SK-N-SH treated with all-trans-retinoic acid at 6 μM for 48 hours (cell line): ENCODE measurements at regions not wholly inside any gene's neighbourhood (a gene's known extent, or its start where the extent isn't known, plus 50 kb on each side); places are given as distances from the start of the nearest gene placed in this dataset.
"Not testable (repeated sequence)": the region's sequence is repeated elsewhere in the genome, so short reads cannot be mapped to it uniquely, and the experiment has no call there.

Experiments
- ATAC-seq: fragments of 200-7000 bp; cut with Tn5 transposase; 3 replicates; pipeline ENCODE4 v1.9.1; 2020; ENCODE audit warnings: mild to moderate bottlenecking, moderate library complexity
- ARNTL ChIP-seq: fragments of 450-650 bp; formaldehyde crosslinking; IDR thresholded peaks from 2 replicates; pipeline ENCODE4 v1.5.0; 2020; ENCODE audit warnings: low read depth, mild to moderate bottlenecking, moderate library complexity, borderline replicate concordance
- BACH2 ChIP-seq: fragments of 250-450 bp; sonication (Bioruptor Pico); IDR thresholded peaks from 2 replicates; pipeline ENCODE4 v1.9.0; 2021; ENCODE audit warnings: mild to moderate bottlenecking, borderline replicate concordance
- CREB5 ChIP-seq: fragments of 250-450 bp; sonication (Bioruptor Pico); IDR thresholded peaks from 2 replicates; pipeline ENCODE4 v1.5.1; 2020; ENCODE audit warnings: low read depth, mild to moderate bottlenecking, moderate library complexity
- CSDC2 ChIP-seq: fragments of 250-450 bp; sonication (Bioruptor Pico); IDR thresholded peaks from 2 replicates; pipeline ENCODE4 v1.5.0; 2020; ENCODE audit warnings: mild to moderate bottlenecking, moderate library complexity
- CSRNP3 ChIP-seq: fragments of 250-450 bp; sonication (Bioruptor Pico); IDR thresholded peaks from 2 replicates; pipeline ENCODE4 v1.5.1; 2021; ENCODE audit warnings: mild to moderate bottlenecking, moderate library complexity
- GLIS3 ChIP-seq: fragments of 250-450 bp; sonication (Bioruptor Pico); IDR thresholded peaks from 2 replicates; pipeline ENCODE4 v1.5.0; 2020; ENCODE audit warnings: mild to moderate bottlenecking, moderate library complexity
- ISL1 ChIP-seq: fragments of 250-450 bp; sonication (Bioruptor Pico); IDR thresholded peaks from 2 replicates; pipeline ENCODE4 v2.1.2; 2022; ENCODE audit warnings: mild to moderate bottlenecking, moderate library complexity
- POU6F1 ChIP-seq: fragments of 250-450 bp; sonication (Bioruptor Pico); IDR thresholded peaks from 2 replicates; pipeline ENCODE4 v1.8.0; 2021; ENCODE audit warnings: low read depth, mild to moderate bottlenecking, moderate library complexity, borderline replicate concordance
- PPARA ChIP-seq: fragments of 250-450 bp; sonication (Bioruptor Pico); IDR thresholded peaks from 2 replicates; pipeline ENCODE4 v1.5.0; 2020; ENCODE audit warnings: mild to moderate bottlenecking, borderline replicate concordance
- RARB ChIP-seq: fragments of 250-450 bp; sonication (Bioruptor Pico); IDR thresholded peaks from 2 replicates; pipeline ENCODE4 v1.8.0; 2021; ENCODE audit warnings: mild to moderate bottlenecking, moderate library complexity
- TCF4 ChIP-seq: fragments of 250-450 bp; sonication (Bioruptor Pico); IDR thresholded peaks from 2 replicates; pipeline ENCODE4 v1.8.0; 2021; ENCODE audit warnings: mild to moderate bottlenecking, moderate library complexity, borderline replicate concordance
- TOX ChIP-seq: fragments of 250-450 bp; sonication (Bioruptor Pico); IDR thresholded peaks from 2 replicates; pipeline ENCODE4 v1.8.0; 2021; ENCODE audit warnings: mild to moderate bottlenecking, moderate library complexity, borderline replicate concordance
- ZFP3 ChIP-seq: fragments of 250-450 bp; sonication (Bioruptor Pico); IDR thresholded peaks from 2 replicates; pipeline ENCODE4 v1.5.0; 2020; ENCODE audit warnings: mild to moderate bottlenecking, moderate library complexity
- ZFP30 ChIP-seq: fragments of 450-650 bp; formaldehyde crosslinking; IDR thresholded peaks from 2 replicates; pipeline ENCODE4 v1.5.0; 2022; ENCODE audit warnings: mild to moderate bottlenecking, moderate library complexity
- ZNF565 ChIP-seq: fragments of 450-650 bp; formaldehyde crosslinking; conservative IDR thresholded peaks from 2 replicates; pipeline ENCODE4 v1.5.0; 2020; ENCODE audit warnings: low read depth, mild to moderate bottlenecking, moderate library complexity
- ZNF70 ChIP-seq: fragments of 450-650 bp; formaldehyde crosslinking; IDR thresholded peaks from 2 replicates; pipeline ENCODE4 v1.5.0; 2020; ENCODE audit warnings: mild to moderate bottlenecking, moderate library complexity
- ZNF8 ChIP-seq: fragments of 450-650 bp; formaldehyde crosslinking; IDR thresholded peaks from 2 replicates; pipeline ENCODE4 v1.5.0; 2020; ENCODE audit warnings: mild to moderate bottlenecking, moderate library complexity
- TF ChIP-seq, protein P1 (sequence below): fragments of 250-450 bp; sonication (Bioruptor Pico); IDR thresholded peaks from 2 replicates; pipeline ENCODE4 v1.5.0; 2020; ENCODE audit warnings: mild to moderate bottlenecking, moderate library complexity
- TF ChIP-seq, protein P2 (sequence below): fragments of 250-450 bp; sonication (Bioruptor Pico); IDR thresholded peaks from 2 replicates; pipeline ENCODE4 v1.8.0; 2020; ENCODE audit warnings: mild to moderate bottlenecking, moderate library complexity, borderline replicate concordance

DNA sequence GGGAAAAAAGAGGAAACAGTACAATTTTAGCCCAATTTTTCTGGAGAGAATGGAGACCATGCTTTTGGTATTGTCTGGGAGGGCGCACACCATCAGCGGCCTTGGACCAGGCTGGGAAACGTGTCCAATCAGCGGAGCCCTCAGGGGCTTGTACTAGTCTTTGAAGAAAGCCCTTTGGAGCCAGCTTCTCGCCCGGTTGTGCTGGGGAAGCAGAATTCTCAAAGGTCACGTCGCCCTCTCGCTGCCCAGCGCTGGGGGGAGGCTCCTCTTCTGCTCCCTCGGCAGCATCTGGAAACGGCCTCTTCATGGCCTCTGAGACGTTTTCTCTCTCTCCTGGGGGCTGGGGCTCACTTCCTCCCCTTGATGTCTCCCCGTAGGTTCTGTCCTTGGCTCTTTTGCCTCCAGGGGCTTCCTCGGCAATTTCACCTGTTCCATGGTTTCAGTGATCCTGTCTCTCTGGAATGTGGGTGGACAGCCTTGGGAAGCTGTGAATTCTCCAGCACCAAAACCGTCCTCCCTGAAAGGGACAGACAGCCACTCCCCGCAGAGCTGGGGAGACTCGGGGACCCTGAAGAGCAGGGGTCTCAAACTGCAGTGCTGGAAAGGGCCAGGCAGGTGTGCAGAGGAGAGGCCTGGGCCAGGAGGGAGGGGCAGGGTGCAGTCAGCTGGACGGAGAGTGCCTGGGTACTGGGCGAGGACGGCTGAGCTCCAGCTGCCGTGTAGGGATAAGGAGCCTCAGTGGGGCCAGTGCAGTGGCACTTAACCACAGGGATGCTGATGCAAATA is 80.2 kb downstream of the RPS6KA4 start (continued):
- TF ChIP-seq, protein P1, sequence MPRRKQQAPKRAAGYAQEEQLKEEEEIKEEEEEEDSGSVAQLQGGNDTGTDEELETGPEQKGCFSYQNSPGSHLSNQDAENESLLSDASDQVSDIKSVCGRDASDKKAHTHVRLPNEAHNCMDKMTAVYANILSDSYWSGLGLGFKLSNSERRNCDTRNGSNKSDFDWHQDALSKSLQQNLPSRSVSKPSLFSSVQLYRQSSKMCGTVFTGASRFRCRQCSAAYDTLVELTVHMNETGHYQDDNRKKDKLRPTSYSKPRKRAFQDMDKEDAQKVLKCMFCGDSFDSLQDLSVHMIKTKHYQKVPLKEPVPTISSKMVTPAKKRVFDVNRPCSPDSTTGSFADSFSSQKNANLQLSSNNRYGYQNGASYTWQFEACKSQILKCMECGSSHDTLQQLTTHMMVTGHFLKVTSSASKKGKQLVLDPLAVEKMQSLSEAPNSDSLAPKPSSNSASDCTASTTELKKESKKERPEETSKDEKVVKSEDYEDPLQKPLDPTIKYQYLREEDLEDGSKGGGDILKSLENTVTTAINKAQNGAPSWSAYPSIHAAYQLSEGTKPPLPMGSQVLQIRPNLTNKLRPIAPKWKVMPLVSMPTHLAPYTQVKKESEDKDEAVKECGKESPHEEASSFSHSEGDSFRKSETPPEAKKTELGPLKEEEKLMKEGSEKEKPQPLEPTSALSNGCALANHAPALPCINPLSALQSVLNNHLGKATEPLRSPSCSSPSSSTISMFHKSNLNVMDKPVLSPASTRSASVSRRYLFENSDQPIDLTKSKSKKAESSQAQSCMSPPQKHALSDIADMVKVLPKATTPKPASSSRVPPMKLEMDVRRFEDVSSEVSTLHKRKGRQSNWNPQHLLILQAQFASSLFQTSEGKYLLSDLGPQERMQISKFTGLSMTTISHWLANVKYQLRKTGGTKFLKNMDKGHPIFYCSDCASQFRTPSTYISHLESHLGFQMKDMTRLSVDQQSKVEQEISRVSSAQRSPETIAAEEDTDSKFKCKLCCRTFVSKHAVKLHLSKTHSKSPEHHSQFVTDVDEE (CRISPR knock-in tag), result no peak
- TF ChIP-seq, all 23 proteins: peak for 0

DNA sequence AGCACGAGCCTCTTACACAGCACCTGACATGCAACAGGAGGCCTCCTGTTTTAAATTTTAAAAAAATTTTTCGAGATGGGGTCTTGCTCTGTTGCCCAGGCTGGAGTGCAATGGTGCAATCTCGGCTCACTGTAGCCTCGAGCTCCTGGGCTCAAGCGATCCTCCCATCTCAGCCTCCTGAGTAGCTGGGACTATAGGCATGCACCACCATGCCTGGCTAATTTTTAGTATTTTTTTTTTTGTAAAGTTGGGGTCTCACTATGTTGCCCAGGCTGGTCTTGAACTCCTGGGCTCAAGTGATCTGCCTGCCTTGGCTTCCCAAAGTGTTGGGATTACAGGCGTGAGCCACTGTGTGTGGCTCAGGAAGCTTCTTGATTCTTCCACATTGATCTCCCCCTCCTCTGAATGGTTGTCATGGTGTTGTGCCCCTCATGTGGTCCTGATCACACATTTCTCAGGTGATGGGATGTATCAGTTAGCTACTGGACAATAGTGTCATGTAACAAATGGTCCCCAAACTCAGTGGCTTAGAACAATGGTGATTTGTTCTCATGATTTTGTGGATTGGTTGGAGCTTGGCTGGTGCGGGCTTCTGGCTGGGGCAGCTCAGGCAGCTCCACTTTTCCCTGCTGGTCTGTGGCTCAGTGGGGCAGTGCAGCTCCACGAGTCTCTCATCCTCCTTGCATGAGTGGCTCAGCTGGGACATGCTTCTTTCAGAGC is 81.0 kb downstream of the RPS6KA4 start:
- not testable (repeated sequence) for ATAC-seq

DNA sequence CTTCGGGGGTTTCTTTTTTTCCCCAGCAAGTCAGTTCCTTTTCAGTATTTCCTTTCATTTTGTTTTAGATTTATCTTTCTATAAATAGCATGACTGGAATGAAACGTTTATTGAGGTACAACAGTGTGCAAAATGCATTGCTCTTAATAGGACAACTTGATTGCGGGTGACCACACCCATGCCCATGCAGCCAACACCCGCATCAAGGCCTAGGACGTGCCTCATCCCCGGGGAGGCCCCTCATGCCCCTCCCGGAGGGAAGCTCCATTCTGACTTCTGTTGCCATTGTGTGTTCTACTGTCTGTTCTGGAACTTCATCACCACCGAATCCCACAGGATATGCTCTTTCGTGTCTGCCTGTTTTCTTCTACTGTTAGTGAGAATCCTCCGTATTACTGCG is 82.2 kb downstream of the RPS6KA4 start:
- no peak for TF ChIP-seq CREB5
- no peak for TF ChIP-seq ZNF70 (CRISPR knock-in tag)
- TF ChIP-seq PPARA (CRISPR knock-in tag), result no peak
- no peak for TF ChIP-seq TCF4
- TF ChIP-seq ZNF565 (CRISPR knock-in tag), result no peak
- TF ChIP-seq ZFP3 (CRISPR knock-in tag), result no peak
- TF ChIP-seq CSDC2 (CRISPR knock-in tag), result no peak
- no peak for TF ChIP-seq POU6F1 (CRISPR knock-in tag)
- no peak for TF ChIP-seq CSRNP3 (CRISPR knock-in tag)
- no peak for TF ChIP-seq ZFP30 (CRISPR knock-in tag)
- no peak for TF ChIP-seq ISL1 (CRISPR knock-in tag)
- TF ChIP-seq, protein P2, sequence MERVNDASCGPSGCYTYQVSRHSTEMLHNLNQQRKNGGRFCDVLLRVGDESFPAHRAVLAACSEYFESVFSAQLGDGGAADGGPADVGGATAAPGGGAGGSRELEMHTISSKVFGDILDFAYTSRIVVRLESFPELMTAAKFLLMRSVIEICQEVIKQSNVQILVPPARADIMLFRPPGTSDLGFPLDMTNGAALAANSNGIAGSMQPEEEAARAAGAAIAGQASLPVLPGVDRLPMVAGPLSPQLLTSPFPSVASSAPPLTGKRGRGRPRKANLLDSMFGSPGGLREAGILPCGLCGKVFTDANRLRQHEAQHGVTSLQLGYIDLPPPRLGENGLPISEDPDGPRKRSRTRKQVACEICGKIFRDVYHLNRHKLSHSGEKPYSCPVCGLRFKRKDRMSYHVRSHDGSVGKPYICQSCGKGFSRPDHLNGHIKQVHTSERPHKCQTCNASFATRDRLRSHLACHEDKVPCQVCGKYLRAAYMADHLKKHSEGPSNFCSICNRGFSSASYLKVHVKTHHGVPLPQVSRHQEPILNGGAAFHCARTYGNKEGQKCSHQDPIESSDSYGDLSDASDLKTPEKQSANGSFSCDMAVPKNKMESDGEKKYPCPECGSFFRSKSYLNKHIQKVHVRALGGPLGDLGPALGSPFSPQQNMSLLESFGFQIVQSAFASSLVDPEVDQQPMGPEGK (CRISPR knock-in tag), result no peak
- TF ChIP-seq GLIS3 (CRISPR knock-in tag), result no peak
- TF ChIP-seq TOX (CRISPR knock-in tag), result no peak
- TF ChIP-seq RARB (CRISPR knock-in tag), result no peak

GRCh38 chr11:64443001-64443400 is 84.0 kb downstream of the RPS6KA4 start:
- TF ChIP-seq CSRNP3 (CRISPR knock-in tag) (no peak), ZNF8 (no peak), PPARA (CRISPR knock-in tag) (no peak), POU6F1 (CRISPR knock-in tag) (no peak), ISL1 (CRISPR knock-in tag) (no peak), ZNF70 (CRISPR knock-in tag) (no peak), ARNTL (CRISPR knock-in tag) (no peak), GLIS3 (CRISPR knock-in tag) (no peak), BACH2 (CRISPR knock-in tag) (no peak), ZFP3 (CRISPR knock-in tag) (no peak)
- TF ChIP-seq, protein P2 (CRISPR knock-in tag), result no peak
- TF ChIP-seq, all 23 proteins: peak for 0
- ATAC-seq, result no peak

More for the DNA sequence above, 82.2 kb downstream of the RPS6KA4 start:
- no peak for ATAC-seq
